A673 (cell line): ENCODE measurements at regions not wholly inside any gene's neighbourhood (a gene's known extent, or its start where the extent isn't known, plus 50 kb on each side); places are given as distances from the start of the nearest gene placed in this dataset.

ENCODE experiments used
- BruUV-seq: library from RNA; stranded (reverse); fragments of 400-500 nt; replicated peaks from 2 replicates; lab custom pipeline; 2021; lab: Mats Ljungman, UMichigan
- CTCF ChIA-PET: fragments of 300-600 bp; sonication (Branson Sonifier 250); formaldehyde crosslinking; loops from one replicate; lab custom pipeline; 2022; ENCODE audit warnings: antibody characterized with exemption; lab: Charles Lee
- POLR2A ChIA-PET: fragments of 300-600 bp; sonication (Branson Sonifier 250); formaldehyde crosslinking; loops from one replicate; lab custom pipeline; 2022; ENCODE audit warnings: antibody characterized with exemption; ENCODE audit not compliant: low non-redundant PET; lab: Charles Lee
- DNase-seq: peaks from one replicate; pipeline ENCODE4 v3.0.0-alpha.2; 2015; ENCODE audit warnings: low spot score
- H3K27ac ChIP-seq: fragments of 200-600 bp; sonication (generic); 2 replicates; pipeline ENCODE4 v1.5.1; 2016; ENCODE audit warnings: mixed run types, low read depth, mild to moderate bottlenecking, mixed read lengths, antibody characterized with exemption, low read length; ENCODE audit not compliant: poor library complexity, severe bottlenecking
- H3K27me3 ChIP-seq: fragments of 200-600 bp; sonication (generic); replicated peaks from 2 replicates; pipeline ENCODE4 v1.6.1; 2017; ENCODE audit warnings: mixed run types, low read depth, mild to moderate bottlenecking, mixed read lengths, antibody characterized with exemption, low read length; ENCODE audit not compliant: insufficient read depth, poor library complexity
- H3K36me3 ChIP-seq: fragments of 200-600 bp; sonication (generic); 2 replicates; pipeline ENCODE4 v1.6.1; 2016; ENCODE audit warnings: mixed run types, mild to moderate bottlenecking, mixed read lengths, antibody characterized with exemption, low read length; ENCODE audit not compliant: insufficient read depth, poor library complexity, severe bottlenecking
- H3K4me1 ChIP-seq: fragments of 200-600 bp; sonication (generic); 2 replicates; pipeline ENCODE4 v1.6.1; 2017; ENCODE audit warnings: mixed run types, mild to moderate bottlenecking, mixed read lengths, antibody characterized with exemption, low read length; ENCODE audit not compliant: insufficient read depth, poor library complexity, severe bottlenecking
- H3K4me3 ChIP-seq: fragments of 200-600 bp; sonication (generic); 2 replicates; pipeline ENCODE4 v1.5.1; 2016; ENCODE audit warnings: low read depth, mixed run types, mild to moderate bottlenecking, mixed read lengths, low read length; ENCODE audit not compliant: poor library complexity, severe bottlenecking
- H3K9me3 ChIP-seq: fragments of 200-600 bp; sonication (generic); 2 replicates; pipeline ENCODE4 v1.6.1; 2016; ENCODE audit warnings: mixed run types, low read depth, mild to moderate bottlenecking, mixed read lengths, antibody characterized with exemption, low read length; ENCODE audit not compliant: poor library complexity, severe bottlenecking
- EZH2 ChIP-seq: fragments of 200-600 bp; sonication (generic); IDR thresholded peaks from 2 replicates; pipeline ENCODE4 v1.6.1; 2017; ENCODE audit warnings: borderline replicate concordance, low read depth, mild to moderate bottlenecking, mixed read lengths, antibody characterized with exemption, low read length; ENCODE audit not compliant: poor library complexity, severe bottlenecking
- intact Hi-C: fragments of 100-400 bp; cut with micrococcal nuclease; formaldehyde crosslinking; loops from one replicate; pipeline ENCODE4 v1.10.0; 2022; ENCODE audit not compliant: unreplicated experiment
- TF ChIP-seq, protein P1 (sequence below): fragments of 300-800, 200-600 bp; sonication (generic); conservative IDR thresholded peaks from 2 replicates; pipeline ENCODE4 v1.5.1; 2017; ENCODE audit warnings: low read depth, mild to moderate bottlenecking, antibody characterized with exemption, low read length, moderate library complexity, mixed read lengths

DNA sequence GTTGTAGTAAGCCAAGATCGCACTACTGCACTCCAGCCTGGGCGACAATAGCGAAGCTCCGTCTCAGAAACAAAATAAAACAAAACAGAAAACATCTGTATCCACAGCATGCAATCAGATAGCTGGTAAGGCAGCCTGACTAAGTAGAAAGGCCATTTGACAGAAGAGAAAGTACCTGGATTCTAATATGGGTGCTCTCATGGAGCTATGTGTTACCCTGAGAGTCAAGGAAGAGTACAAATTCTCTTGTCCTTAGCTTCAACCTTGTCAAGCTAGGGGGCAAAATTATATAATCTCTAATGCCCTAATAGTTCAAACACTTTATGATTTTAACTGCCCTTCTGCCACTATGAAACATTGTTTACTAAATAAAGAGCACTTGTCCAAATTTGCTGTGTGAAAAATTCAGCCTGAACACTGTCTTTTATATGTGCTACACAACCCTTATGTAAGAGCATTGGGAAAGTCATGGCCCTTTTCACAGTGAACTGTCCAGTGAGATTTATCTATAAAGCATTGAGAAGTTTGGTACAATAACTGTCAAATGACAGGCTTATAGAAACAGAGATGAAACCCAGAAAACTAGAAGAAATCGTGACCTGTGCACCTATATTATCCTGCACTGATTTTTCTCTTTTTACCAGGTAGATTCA is 51.2 kb upstream of the PRKG1 start:
- no peaks in the 10 kb centered on the region for H3K4me1 ChIP-seq
- ChIA-PET POLR2A (no interaction called here), CTCF (no interaction called here)
- no peak overlapping the region for H3K4me3 ChIP-seq
- H3K9me3 ChIP-seq, result no peaks in the 10 kb centered on the region
- no TSS peak for BruUV-seq
- DNase-seq, result no peak
- intact Hi-C loops, result no loop called here
- no peaks in the 10 kb centered on the region for H3K36me3 ChIP-seq
- no peak overlapping the region for H3K27ac ChIP-seq
- H3K27me3 ChIP-seq, result no peaks in the 10 kb centered on the region
- TF ChIP-seq, protein P1, sequence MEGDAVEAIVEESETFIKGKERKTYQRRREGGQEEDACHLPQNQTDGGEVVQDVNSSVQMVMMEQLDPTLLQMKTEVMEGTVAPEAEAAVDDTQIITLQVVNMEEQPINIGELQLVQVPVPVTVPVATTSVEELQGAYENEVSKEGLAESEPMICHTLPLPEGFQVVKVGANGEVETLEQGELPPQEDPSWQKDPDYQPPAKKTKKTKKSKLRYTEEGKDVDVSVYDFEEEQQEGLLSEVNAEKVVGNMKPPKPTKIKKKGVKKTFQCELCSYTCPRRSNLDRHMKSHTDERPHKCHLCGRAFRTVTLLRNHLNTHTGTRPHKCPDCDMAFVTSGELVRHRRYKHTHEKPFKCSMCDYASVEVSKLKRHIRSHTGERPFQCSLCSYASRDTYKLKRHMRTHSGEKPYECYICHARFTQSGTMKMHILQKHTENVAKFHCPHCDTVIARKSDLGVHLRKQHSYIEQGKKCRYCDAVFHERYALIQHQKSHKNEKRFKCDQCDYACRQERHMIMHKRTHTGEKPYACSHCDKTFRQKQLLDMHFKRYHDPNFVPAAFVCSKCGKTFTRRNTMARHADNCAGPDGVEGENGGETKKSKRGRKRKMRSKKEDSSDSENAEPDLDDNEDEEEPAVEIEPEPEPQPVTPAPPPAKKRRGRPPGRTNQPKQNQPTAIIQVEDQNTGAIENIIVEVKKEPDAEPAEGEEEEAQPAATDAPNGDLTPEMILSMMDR, result no peak
- TF ChIP-seq EZH2, result no peak

DNA sequence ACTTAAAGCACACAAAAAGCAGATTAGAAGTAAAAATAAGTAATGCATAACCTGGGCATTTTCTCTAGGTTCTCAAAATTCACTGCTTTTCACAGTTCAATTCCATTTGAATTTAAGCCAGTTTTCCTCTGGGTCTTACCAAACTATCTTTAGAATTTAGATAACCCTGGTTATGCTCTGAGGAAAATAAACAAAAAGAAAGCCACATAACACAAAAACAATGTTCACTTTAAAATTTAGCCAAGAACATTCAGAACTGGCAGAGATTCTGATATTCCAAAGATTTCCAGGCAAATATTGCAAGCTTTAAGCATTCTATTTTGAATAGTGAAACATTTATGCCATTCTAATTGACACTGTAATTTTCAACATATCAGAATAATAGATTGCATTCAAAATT is 50.7 kb upstream of the PRKG1 start:
- CTCF ChIA-PET, result no interaction called here

More for the DNA sequence above, 50.7 kb upstream of the PRKG1 start:
- DNase-seq, result no peak
- H3K27ac ChIP-seq, result no peak overlapping the region
- no peaks in the 10 kb centered on the region for H3K27me3 ChIP-seq
- H3K9me3 ChIP-seq, result no peaks in the 10 kb centered on the region
- H3K4me1 ChIP-seq, result no peaks in the 10 kb centered on the region
- BruUV-seq, result no TSS peak
- no peaks in the 10 kb centered on the region for H3K36me3 ChIP-seq
- intact Hi-C loops, result no loop called here
- POLR2A ChIA-PET, result no interaction called here
- no peak for TF ChIP-seq EZH2
- TF ChIP-seq, protein P1, result no peak
- no peak overlapping the region for H3K4me3 ChIP-seq
